Keratinocyte (primary cell): ENCODE measurements at regions not wholly inside any gene's neighbourhood (a gene's known extent, or its start where the extent isn't known, plus 50 kb on each side); places are given as distances from the start of the nearest gene placed in this dataset.

ENCODE experiments used
- EZH2 ChIP-seq: IDR thresholded peaks from one replicate; pipeline ENCODE4 v1.6.1; 2012; ENCODE audit warnings: inconsistent platforms, mild to moderate bottlenecking, low read length, moderate library complexity
- TF ChIP-seq, protein P1 (sequence below), 3 experiments: IDR thresholded peaks in 1 of 3; conservative IDR thresholded peaks in 1 of 3; optimal IDR thresholded peaks in 1 of 3; 2 replicates in 2 of 3; 3 replicates in 1 of 3; pipeline versions ENCODE3 to v1.5.1; 2011; ENCODE audit warnings: low read length in 3 of 3, mild to moderate bottlenecking in 3 of 3, moderate library complexity in 2 of 3, control low read depth in 1 of 3, inconsistent platforms in 1 of 3; ENCODE audit not compliant: insufficient read depth in 2 of 3; ENCODE audit errors: extremely low read depth in 1 of 3

DNA sequence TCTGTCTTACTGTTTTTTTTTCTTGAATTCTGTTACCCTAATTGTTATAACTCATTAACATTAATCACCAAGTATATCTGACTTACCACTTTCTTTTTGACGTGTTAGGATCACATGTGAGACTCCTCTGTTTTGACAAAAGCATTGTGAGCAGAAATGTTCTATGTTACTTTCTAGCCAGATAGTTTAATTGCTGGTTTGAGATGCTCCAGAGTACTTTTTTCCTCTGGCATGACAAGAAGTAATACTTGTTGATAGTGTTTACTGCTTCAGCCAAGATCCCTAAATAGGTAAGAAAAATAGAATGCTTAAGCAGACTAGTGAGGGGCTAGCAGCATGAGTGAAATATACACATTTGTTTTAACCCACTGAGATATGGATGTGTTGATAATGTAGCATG lies 303.9 kb upstream of the PABPC4L start:
- TF ChIP-seq, protein P1, sequence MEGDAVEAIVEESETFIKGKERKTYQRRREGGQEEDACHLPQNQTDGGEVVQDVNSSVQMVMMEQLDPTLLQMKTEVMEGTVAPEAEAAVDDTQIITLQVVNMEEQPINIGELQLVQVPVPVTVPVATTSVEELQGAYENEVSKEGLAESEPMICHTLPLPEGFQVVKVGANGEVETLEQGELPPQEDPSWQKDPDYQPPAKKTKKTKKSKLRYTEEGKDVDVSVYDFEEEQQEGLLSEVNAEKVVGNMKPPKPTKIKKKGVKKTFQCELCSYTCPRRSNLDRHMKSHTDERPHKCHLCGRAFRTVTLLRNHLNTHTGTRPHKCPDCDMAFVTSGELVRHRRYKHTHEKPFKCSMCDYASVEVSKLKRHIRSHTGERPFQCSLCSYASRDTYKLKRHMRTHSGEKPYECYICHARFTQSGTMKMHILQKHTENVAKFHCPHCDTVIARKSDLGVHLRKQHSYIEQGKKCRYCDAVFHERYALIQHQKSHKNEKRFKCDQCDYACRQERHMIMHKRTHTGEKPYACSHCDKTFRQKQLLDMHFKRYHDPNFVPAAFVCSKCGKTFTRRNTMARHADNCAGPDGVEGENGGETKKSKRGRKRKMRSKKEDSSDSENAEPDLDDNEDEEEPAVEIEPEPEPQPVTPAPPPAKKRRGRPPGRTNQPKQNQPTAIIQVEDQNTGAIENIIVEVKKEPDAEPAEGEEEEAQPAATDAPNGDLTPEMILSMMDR (optimal IDR thresholded peaks at IDR 0.05 in 1 of 3, IDR thresholded peaks at IDR 0.05 in 1 of 3, conservative IDR thresholded peaks at IDR 0.05 in 1 of 3; ENCODE audit: extremely low read depth in 1 of 3, insufficient read depth in 2 of 3, low read length in 3 of 3) = no peak
- TF ChIP-seq EZH2 = no peak
